Esophagus mucosa (tissue), 1 donor: ENCODE measurements at regions not wholly inside any gene's neighbourhood (a gene's known extent, or its start where the extent isn't known, plus 50 kb on each side); places are given as distances from the start of the nearest gene placed in this dataset.
"Not testable (repeated sequence)": the region's sequence is repeated elsewhere in the genome, so short reads cannot be mapped to it uniquely, and the experiment has no call there.

Source experiments
- ATAC-seq: fragments of 200-7000 bp; cut with Tn5 transposase; one replicate; pipeline ENCODE4 v1.9.1; 2020
- donor health status: DM: yes; HTN: yes; CAD: no.

GRCh38 chr19:28196101-28196500 lies 1016.9 kb downstream of the UQCRFS1 start:
- no peak for ATAC-seq

- ATAC-seq = no peak
Observed at GRCh38 chr19:28185646-28186045, 1027.3 kb downstream of the UQCRFS1 start.

- ATAC-seq = no peak
Observed at GRCh38 chr19:28184997-28185396, 1028.0 kb downstream of the UQCRFS1 start.

- no peak for ATAC-seq
Observed at GRCh38 chr19:28176193-28176592, 1036.8 kb downstream of the UQCRFS1 start.

- no peak for ATAC-seq
Observed at GRCh38 chr19:28171983-28172382, 1041.0 kb downstream of the UQCRFS1 start.

GRCh38 chr19:28170066-28170465 lies 1042.9 kb downstream of the UQCRFS1 start:
- no peak for ATAC-seq

- ATAC-seq = no peak
Observed at GRCh38 chr19:28169168-28169887, 1043.6 kb downstream of the UQCRFS1 start.

- no peak for ATAC-seq
Observed at GRCh38 chr19:28168557-28168956, 1044.4 kb downstream of the UQCRFS1 start.

GRCh38 chr19:28166025-28166424 lies 1046.9 kb downstream of the UQCRFS1 start:
- ATAC-seq = no peak

- ATAC-seq = no peak
Observed at GRCh38 chr19:28164214-28164613, 1048.7 kb downstream of the UQCRFS1 start.

- ATAC-seq = no peak
Observed at GRCh38 chr19:28159065-28159464, 1053.9 kb downstream of the UQCRFS1 start.

- ATAC-seq = no peak
Observed at GRCh38 chr19:28155265-28155664, 1057.7 kb downstream of the UQCRFS1 start.

GRCh38 chr19:28154077-28154476 lies 1058.9 kb downstream of the UQCRFS1 start:
- no peak for ATAC-seq

GRCh38 chr19:28153123-28153522 lies 1059.8 kb downstream of the UQCRFS1 start:
- no peak for ATAC-seq

GRCh38 chr19:28152195-28152594 lies 1060.8 kb downstream of the UQCRFS1 start:
- no peak for ATAC-seq

- no peak for ATAC-seq
Observed at GRCh38 chr19:28150129-28150528, 1062.8 kb downstream of the UQCRFS1 start.

GRCh38 chr19:28148554-28148953 lies 1064.4 kb downstream of the UQCRFS1 start:
- ATAC-seq = no peak

GRCh38 chr19:28142258-28142657 lies 1070.7 kb downstream of the UQCRFS1 start:
- ATAC-seq = no peak

GRCh38 chr19:28140201-28140600 lies 1072.8 kb downstream of the UQCRFS1 start:
- ATAC-seq = no peak

GRCh38 chr19:28137772-28138171 lies 1075.2 kb downstream of the UQCRFS1 start:
- no peak for ATAC-seq

GRCh38 chr19:28136796-28137195 lies 1076.2 kb downstream of the UQCRFS1 start:
- no peak for ATAC-seq

- no peak for ATAC-seq
Observed at GRCh38 chr19:28135825-28136224, 1077.1 kb downstream of the UQCRFS1 start.

GRCh38 chr19:28134311-28134710 lies 1078.6 kb downstream of the UQCRFS1 start:
- ATAC-seq = no peak

- not testable (repeated sequence) for ATAC-seq
Observed at GRCh38 chr19:28130881-28131280, 1082.1 kb downstream of the UQCRFS1 start.

- ATAC-seq = no peak
Observed at GRCh38 chr19:28130066-28130511, 1082.9 kb downstream of the UQCRFS1 start.
